K562 (cell line): ENCODE measurements at regions not wholly inside any gene's neighbourhood (a gene's known extent, or its start where the extent isn't known, plus 50 kb on each side); places are given as distances from the start of the nearest gene placed in this dataset.

ENCODE experiments used
- ATAC-seq: fragments of 200-7000 bp; cut with Tn5 transposase; 3 replicates; pipeline ENCODE4 v1.9.1; 2020; ENCODE audit warnings: moderate library complexity
- BruUV-seq: library from RNA; stranded (reverse); fragments of 400-500 nt; replicated peaks from 2 replicates; lab custom pipeline; 2021; lab: Mats Ljungman, UMichigan
- CTCF ChIA-PET: fragments of 300-600 bp; formaldehyde crosslinking; extraction: SDS; loops from one replicate; lab custom pipeline; 2021; ENCODE audit warnings: low intra/inter-chr PET ratio; lab: Yijun Ruan, JAX
- POLR2A ChIA-PET: fragments of 300-600, 350-650 bp; sonication (Branson Sonifier 250); formaldehyde crosslinking; extraction: SDS; loops from one replicate; lab custom pipeline; 2021; ENCODE audit warnings: antibody characterized with exemption, inconsistent platforms; lab: Yijun Ruan, JAX
- DNase-seq, 4 experiments: peaks; one replicate each; pipeline versions ENCODE4 v3.0.0 to v3.0.0-alpha.2; 2011 to 2018; ENCODE audit warnings: low spot score in 3 of 4, mixed read lengths in 3 of 4; ENCODE audit errors: extremely low read depth in 1 of 4
- FAIRE-seq: peaks from 2 replicates; lab custom pipeline; 2011; peaks lifted over from hg19 to GRCh38; lab: Jason Lieb, UNC
- H2AFZ ChIP-seq: 2 replicates; pipeline ENCODE4 v1.6.0; 2011; ENCODE audit warnings: low read depth, low read length, control low read depth, inconsistent platforms
- H3K27ac ChIP-seq: fragments of 200-600 bp; 3 replicates; pipeline ENCODE4 v1.8.0; 2011; ENCODE audit warnings: low read depth, mild to moderate bottlenecking, control low read depth, inconsistent platforms, low read length, moderate library complexity, mixed read lengths; ENCODE audit errors: extremely low read depth
- H3K27me3 ChIP-seq, 2 experiments: fragments of 300-600 bp in 1 of 2; 2 replicates in 1 of 2; 3 replicates in 1 of 2; pipeline versions ENCODE4 v1.6.0 to v1.8.0; 2011; ENCODE audit warnings: inconsistent platforms in 2 of 2, low read length in 2 of 2, mild to moderate bottlenecking in 1 of 2, mixed read lengths in 1 of 2, moderate library complexity in 1 of 2; ENCODE audit not compliant: control insufficient read depth in 2 of 2, insufficient read depth in 2 of 2
- H3K36me3 ChIP-seq: fragments of 300-600 bp; 3 replicates; pipeline ENCODE4 v1.8.0; 2011; ENCODE audit warnings: mild to moderate bottlenecking, low read length, inconsistent platforms; ENCODE audit not compliant: control insufficient read depth, insufficient read depth
- H3K4me1 ChIP-seq, 2 experiments: fragments of 200-600 bp in 1 of 2; replicated peaks in 1 of 2; 2 replicates in 1 of 2; 3 replicates in 1 of 2; pipeline versions ENCODE4 v1.5.1 to v1.8.0; 2011; ENCODE audit warnings: inconsistent platforms in 2 of 2, low read length in 2 of 2, mild to moderate bottlenecking in 1 of 2, mixed read lengths in 1 of 2, moderate library complexity in 1 of 2; ENCODE audit not compliant: control insufficient read depth in 2 of 2, insufficient read depth in 2 of 2
- H3K4me2 ChIP-seq: 2 replicates; pipeline ENCODE4 v1.6.1; 2011; ENCODE audit warnings: low read length, control low read depth, inconsistent platforms, mixed read lengths; ENCODE audit not compliant: insufficient read depth
- H3K4me3 ChIP-seq: fragments of 200-600 bp; sonication (generic), shearing (Covaris generic); 2 replicates; pipeline ENCODE4 v1.5.1; 2016; ENCODE audit warnings: control low read depth, inconsistent platforms
- H3K79me2 ChIP-seq: fragments of 200-600 bp; 3 replicates; pipeline ENCODE4 v1.8.0; 2011; ENCODE audit warnings: low read length, inconsistent platforms; ENCODE audit not compliant: control insufficient read depth, insufficient read depth
- H3K9ac ChIP-seq, 2 experiments: 2 replicates each; pipeline versions ENCODE4 v1.6.0 to v1.6.1; 2011; ENCODE audit warnings: low read depth in 2 of 2, low read length in 2 of 2, control low read depth in 1 of 2, inconsistent platforms in 1 of 2, mild to moderate bottlenecking in 1 of 2, mixed read lengths in 1 of 2; ENCODE audit not compliant: insufficient read depth in 1 of 2
- H3K9me1 ChIP-seq: one replicate; pipeline ENCODE4 v1.6.0; 2011; ENCODE audit warnings: inconsistent platforms, mild to moderate bottlenecking, low read length, moderate library complexity; ENCODE audit not compliant: control insufficient read depth, insufficient read depth
- H3K9me3 ChIP-seq: replicated peaks from 2 replicates; pipeline ENCODE4 v1.5.1; 2011; ENCODE audit warnings: low read depth, low read length, inconsistent platforms; ENCODE audit not compliant: control insufficient read depth, insufficient read depth
- H4K20me1 ChIP-seq: replicated peaks from 2 replicates; pipeline ENCODE4 v1.6.1; 2011; ENCODE audit warnings: low read length, inconsistent platforms, mixed read lengths; ENCODE audit not compliant: control insufficient read depth, insufficient read depth
- MECOM ChIP-seq: fragments of 250-450 bp; sonication (Bioruptor Pico); IDR thresholded peaks from 2 replicates; pipeline ENCODE4 v1.8.0; 2022; ENCODE audit warnings: inconsistent platforms
- PRMT5 ChIP-seq: sonication (generic); formaldehyde crosslinking; IDR thresholded peaks from 2 replicates; pipeline ENCODE4 v1.5.0; 2020; ENCODE audit warnings: missing genetic modification reagents
- RFX5 ChIP-seq: IDR thresholded peaks from 2 replicates; pipeline ENCODE4 v1.6.1; 2011; ENCODE audit warnings: low read depth, mild to moderate bottlenecking, improper control_type of control experiment, low read length
- ZNF445 ChIP-seq: fragments of 250-450 bp; sonication (Bioruptor Pico); IDR thresholded peaks from 2 replicates; pipeline ENCODE4 v1.4.0; 2020; ENCODE audit warnings: low read depth, mild to moderate bottlenecking, moderate library complexity
- ZNF785 ChIP-seq: fragments of 250-450 bp; sonication (Bioruptor Pico); IDR thresholded peaks from 2 replicates; pipeline ENCODE4 v1.4.0; 2020; ENCODE audit warnings: mild to moderate bottlenecking
- WGBS: fragments of 100-300 bp; shearing (Covaris generic); methylation state at CpG from one replicate; pipeline ENCODE4 v1.1.6; 2016; ENCODE audit warnings: low coverage, mixed read lengths; ENCODE audit not compliant: insufficient coverage; ENCODE audit errors: missing lambda C conversion rate; 5-methylcytosine and 5-hydroxymethylcytosine counted together
- in situ Hi-C: fragments of 300-500 bp; cut with MboI; formaldehyde crosslinking; loops from 4 replicates; pipeline ENCODE4 v1.15.0; 2018; ENCODE audit warnings: inconsistent platforms, mixed read lengths
- intact Hi-C: fragments of 100-400 bp; cut with micrococcal nuclease; formaldehyde crosslinking; loops from 2 replicates; pipeline ENCODE4 v1.14.2; 2022
- TF ChIP-seq, protein P1 (sequence below): fragments of 150-350 bp; conservative IDR thresholded peaks from 2 replicates; pipeline ENCODE4 v1.6.1; 2014; ENCODE audit warnings: low read length

DNA sequence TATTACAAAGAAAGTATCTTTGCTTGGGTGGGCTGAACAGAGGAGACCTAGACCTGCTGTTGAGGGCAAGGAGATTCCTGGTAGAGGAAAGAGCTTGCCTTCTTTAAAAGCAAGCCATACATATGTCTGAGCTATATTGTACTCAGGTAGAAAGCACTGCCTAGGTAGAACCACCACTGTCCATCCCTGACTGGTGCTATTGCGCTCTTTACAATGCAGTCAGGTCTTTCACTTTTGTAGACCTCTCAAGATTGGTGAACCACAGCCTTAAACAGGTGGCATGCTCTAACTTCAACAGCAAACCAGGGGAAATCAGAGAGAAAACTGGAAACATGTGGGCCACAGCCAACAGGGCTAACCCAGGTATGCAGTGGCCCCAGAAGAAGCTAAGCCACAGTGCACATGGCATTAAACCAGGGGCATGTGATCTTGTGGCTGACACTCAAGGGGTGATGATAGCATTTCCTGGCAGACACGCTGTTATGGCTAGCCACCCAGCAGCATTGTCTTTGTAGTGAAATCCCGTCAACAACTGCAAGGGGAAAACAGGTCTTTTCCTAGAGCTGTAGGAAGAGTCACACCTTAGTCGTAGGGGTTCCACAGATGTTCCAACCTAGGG lies 253.9 kb upstream of the PCSK5 start (continued):
- TF ChIP-seq, protein P1, sequence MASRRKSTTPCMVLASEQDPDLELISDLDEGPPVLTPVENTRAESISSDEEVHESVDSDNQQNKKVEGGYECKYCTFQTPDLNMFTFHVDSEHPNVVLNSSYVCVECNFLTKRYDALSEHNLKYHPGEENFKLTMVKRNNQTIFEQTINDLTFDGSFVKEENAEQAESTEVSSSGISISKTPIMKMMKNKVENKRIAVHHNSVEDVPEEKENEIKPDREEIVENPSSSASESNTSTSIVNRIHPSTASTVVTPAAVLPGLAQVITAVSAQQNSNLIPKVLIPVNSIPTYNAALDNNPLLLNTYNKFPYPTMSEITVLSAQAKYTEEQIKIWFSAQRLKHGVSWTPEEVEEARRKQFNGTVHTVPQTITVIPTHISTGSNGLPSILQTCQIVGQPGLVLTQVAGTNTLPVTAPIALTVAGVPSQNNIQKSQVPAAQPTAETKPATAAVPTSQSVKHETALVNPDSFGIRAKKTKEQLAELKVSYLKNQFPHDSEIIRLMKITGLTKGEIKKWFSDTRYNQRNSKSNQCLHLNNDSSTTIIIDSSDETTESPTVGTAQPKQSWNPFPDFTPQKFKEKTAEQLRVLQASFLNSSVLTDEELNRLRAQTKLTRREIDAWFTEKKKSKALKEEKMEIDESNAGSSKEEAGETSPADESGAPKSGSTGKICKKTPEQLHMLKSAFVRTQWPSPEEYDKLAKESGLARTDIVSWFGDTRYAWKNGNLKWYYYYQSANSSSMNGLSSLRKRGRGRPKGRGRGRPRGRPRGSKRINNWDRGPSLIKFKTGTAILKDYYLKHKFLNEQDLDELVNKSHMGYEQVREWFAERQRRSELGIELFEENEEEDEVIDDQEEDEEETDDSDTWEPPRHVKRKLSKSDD, result no peak
- no peak for TF ChIP-seq ZNF445
- no peak for TF ChIP-seq PRMT5 (CRISPR knock-in tag)
- TF ChIP-seq, all 486 proteins: peak for 0

DNA sequence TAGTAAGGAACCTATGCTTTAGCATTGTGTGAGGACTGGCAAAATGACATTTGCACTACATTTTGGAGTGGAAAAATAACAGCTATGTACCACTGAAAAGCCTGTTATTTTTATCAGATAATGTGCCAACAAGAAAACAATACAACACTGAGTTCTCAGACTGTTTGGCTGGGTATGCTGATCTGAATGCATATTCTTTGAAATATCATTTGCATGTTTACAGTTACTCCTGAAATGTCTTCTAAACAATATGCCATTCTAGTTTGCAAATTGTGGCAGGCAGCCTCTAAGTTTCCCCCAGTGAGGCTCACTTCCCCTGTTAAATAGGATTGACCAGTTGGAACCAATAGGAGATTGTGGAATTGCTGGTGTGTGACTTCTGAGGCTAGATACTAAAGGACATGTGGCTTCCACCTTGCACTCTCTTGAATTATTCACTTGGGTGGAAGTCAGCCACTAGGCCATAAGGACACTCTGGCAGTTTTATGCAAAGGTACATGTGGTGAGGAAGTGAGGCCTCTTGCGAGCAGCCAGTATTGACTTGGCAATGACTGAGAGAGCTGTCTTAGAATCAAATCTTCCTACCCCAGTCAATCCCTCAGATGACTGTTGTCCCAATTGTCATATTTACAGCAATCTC lies 250.4 kb upstream of the PCSK5 start:
- H3K9ac ChIP-seq, result no peak overlapping the region
- intact Hi-C loops (no loop called here), in situ Hi-C loops (no loop called here)
- H3K36me3 ChIP-seq, result no peaks in the 10 kb centered on the region
- FAIRE-seq, result no peak
- no peak overlapping the region for H3K27ac ChIP-seq
- TF ChIP-seq ZNF785 (no peak), MECOM (CRISPR knock-in tag) (no peak), RFX5 (no peak)
- DNase-seq, result no peak
- no TSS peak for BruUV-seq
- no peaks in the 10 kb centered on the region for H3K27me3 ChIP-seq
- no peaks in the 10 kb centered on the region for H3K79me2 ChIP-seq
- ATAC-seq, result no peak
- H3K4me3 ChIP-seq, result no peak overlapping the region
- ChIA-PET CTCF (no interaction called here), POLR2A (no interaction called here)
- no peaks in the 10 kb centered on the region for H3K4me1 ChIP-seq
- no peaks in the 10 kb centered on the region for H4K20me1 ChIP-seq
- H3K4me2 ChIP-seq, result no peak overlapping the region
- no peak overlapping the region for H2AFZ ChIP-seq
- H3K9me3 ChIP-seq, result no peaks in the 10 kb centered on the region
- 11% methylated on average over 1 of the region's 1 CpG for WGBS
- no peaks in the 10 kb centered on the region for H3K9me1 ChIP-seq
